GM12874 (cell line): ENCODE measurements at regions not wholly inside any gene's neighbourhood (a gene's known extent, or its start where the extent isn't known, plus 50 kb on each side); places are given as distances from the start of the nearest gene placed in this dataset.

ENCODE experiments used
- CTCF ChIP-seq: IDR thresholded peaks from 2 replicates; pipeline ENCODE4 v1.5.1; 2011; ENCODE audit warnings: low read depth, mild to moderate bottlenecking, control low read depth, low read length, moderate library complexity; ENCODE audit not compliant: insufficient read depth

- no peak for TF ChIP-seq CTCF
Measured at GRCh38 chr4:176924238-176924637, 131.5 kb upstream of the VEGFC start.

GRCh38 chr4:176925962-176926361, 133.2 kb upstream of the VEGFC start:
- no peak for TF ChIP-seq CTCF

- TF ChIP-seq CTCF = no peak
Measured at GRCh38 chr4:176927117-176927516, 134.4 kb upstream of the VEGFC start.

- no peak for TF ChIP-seq CTCF
Measured at GRCh38 chr4:176927664-176928063, 134.9 kb upstream of the VEGFC start.

DNA sequence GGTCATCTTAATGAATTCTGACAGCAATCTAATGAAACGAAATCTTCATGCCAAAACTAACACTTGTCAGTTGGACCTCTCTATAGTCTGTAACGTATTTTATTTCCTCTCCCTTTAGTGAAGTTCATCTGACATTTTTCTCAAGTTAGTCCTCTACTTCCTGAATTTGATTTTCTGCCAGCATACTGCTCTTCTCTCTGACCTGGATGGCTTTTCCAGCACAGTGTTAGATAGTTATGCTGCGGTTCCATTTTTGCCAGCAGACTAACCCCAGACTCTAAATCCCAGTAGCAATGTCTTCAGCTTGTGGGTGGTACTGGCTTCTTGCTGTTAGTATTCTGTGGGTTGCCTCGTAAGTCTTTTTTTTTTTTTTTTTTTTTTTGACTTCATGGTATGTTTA, 146.7 kb upstream of the VEGFC start:
- TF ChIP-seq CTCF = no peak

DNA sequence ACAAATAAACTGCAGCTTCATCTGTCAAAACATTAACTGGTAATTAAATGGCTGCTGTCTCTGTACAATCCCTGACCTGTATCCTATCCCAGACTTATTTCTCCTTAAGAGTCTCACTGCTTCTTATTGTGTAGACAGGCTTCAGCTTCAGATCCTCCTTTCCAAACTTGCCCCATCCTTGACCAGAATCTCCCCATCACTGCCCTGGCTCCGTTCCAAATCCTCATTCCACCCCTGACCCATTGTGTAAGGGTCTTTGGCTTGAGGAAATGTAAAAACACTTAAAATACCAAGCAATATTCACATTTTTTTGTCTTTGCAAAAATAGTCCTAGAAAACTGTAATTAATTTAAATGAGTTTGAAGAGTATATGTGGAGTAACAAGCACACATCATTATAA, 152.6 kb upstream of the VEGFC start:
- TF ChIP-seq CTCF = no peak

DNA sequence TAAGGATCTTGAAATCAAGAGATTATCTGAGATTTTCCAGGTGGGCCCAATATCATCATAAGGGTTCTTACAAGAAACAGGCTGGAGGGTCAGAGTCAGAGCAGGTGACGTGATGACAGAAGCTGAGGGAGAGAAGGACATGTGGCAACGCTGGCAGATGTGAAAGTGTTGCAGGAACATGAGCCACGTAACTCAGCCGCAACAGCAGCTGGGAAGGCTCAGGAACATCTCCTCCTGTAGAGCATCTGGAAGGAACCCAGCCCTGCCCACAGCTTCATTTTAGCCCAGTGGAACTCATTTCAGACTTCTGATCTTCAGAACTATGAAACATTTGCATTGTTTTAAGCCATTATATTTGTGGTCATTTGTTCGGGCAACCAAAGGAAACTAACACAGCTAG, 156.3 kb upstream of the VEGFC start:
- TF ChIP-seq CTCF = no peak

DNA sequence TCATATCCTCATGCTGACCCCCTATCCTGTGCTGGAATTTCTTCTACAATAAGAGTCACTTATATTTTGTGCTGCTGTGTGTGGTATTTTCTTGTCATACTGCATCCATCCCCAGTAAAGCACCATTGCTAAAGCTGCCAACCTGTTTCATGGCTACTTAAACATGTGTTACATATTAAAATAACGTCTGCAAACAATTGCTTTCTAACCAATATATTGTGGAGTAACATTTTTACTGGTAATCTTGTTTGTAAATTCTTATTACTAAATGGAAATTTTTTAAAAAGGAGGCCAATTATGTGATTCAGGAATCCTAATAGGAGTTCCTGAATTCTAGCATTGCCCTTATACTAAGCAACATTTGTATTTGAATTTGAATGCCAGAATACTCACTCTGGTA, 160.3 kb upstream of the VEGFC start:
- TF ChIP-seq CTCF = no peak
